CD1c-positive myeloid dendritic cell (primary cell): ENCODE measurements at regions not wholly inside any gene's neighbourhood (a gene's known extent, or its start where the extent isn't known, plus 50 kb on each side); places are given as distances from the start of the nearest gene placed in this dataset.
"Not testable (repeated sequence)": the region's sequence is repeated elsewhere in the genome, so short reads cannot be mapped to it uniquely, and the experiment has no call there.

ENCODE experiments used
- DNase-seq: peaks from one replicate; pipeline ENCODE4 v3.0.0-alpha.2; 2016; ENCODE audit errors: extremely low spot score

- no peak for DNase-seq
Observed at GRCh38 chr6:126204598-126204997, 135.3 kb upstream of the CENPW start.

GRCh38 chr6:126206504-126207246, 133.2 kb upstream of the CENPW start:
- DNase-seq, result no peak

- DNase-seq, result no peak
Observed at GRCh38 chr6:126210398-126211075, 129.4 kb upstream of the CENPW start.

- DNase-seq, result no peak
Observed at GRCh38 chr6:126217497-126217896, 122.4 kb upstream of the CENPW start.

GRCh38 chr6:126220901-126221300, 119.0 kb upstream of the CENPW start:
- DNase-seq, result not testable (repeated sequence)

GRCh38 chr6:126227833-126228702, 111.8 kb upstream of the CENPW start:
- DNase-seq, result no peak

- no peak for DNase-seq
Observed at GRCh38 chr6:126232671-126233070, 107.2 kb upstream of the CENPW start.

- no peak for DNase-seq
Observed at GRCh38 chr6:126233192-126233591, 106.7 kb upstream of the CENPW start.

GRCh38 chr6:126235363-126235762, 104.6 kb upstream of the CENPW start:
- DNase-seq, result no peak

- no peak for DNase-seq
Observed at GRCh38 chr6:126245077-126245476, 94.8 kb upstream of the CENPW start.

- no peak for DNase-seq
Observed at GRCh38 chr6:126252154-126252553, 87.8 kb upstream of the CENPW start.

- DNase-seq, result no peak
Observed at GRCh38 chr6:126253431-126253830, 86.5 kb upstream of the CENPW start.

- DNase-seq, result no peak
Observed at GRCh38 chr6:126258150-126258549, 81.8 kb upstream of the CENPW start.

- DNase-seq, result no peak
Observed at GRCh38 chr6:126261792-126262421, 78.0 kb upstream of the CENPW start.

- DNase-seq, result no peak
Observed at GRCh38 chr6:126264265-126264664, 75.7 kb upstream of the CENPW start.

GRCh38 chr6:126266664-126267063, 73.3 kb upstream of the CENPW start:
- no peak for DNase-seq

- DNase-seq, result no peak
Observed at GRCh38 chr6:126267626-126268025, 72.3 kb upstream of the CENPW start.

- no peak for DNase-seq
Observed at GRCh38 chr6:126268092-126268491, 71.8 kb upstream of the CENPW start.

- DNase-seq, result no peak
Observed at GRCh38 chr6:126280287-126280686, 59.6 kb upstream of the CENPW start.

GRCh38 chr6:126285871-126286365, 54.0 kb upstream of the CENPW start:
- no peak for DNase-seq
